Right lobe of liver (tissue), 6 donors: ENCODE measurements at regions not wholly inside any gene's neighbourhood (a gene's known extent, or its start where the extent isn't known, plus 50 kb on each side); places are given as distances from the start of the nearest gene placed in this dataset.
A peak's percentile ranks its signal among the peaks of the same experiment; 100 is the strongest.
"Not testable (repeated sequence)": the region's sequence is repeated elsewhere in the genome, so short reads cannot be mapped to it uniquely, and the experiment has no call there.

Experiments
- ATAC-seq, 4 donors: fragments of 200-7000 bp; cut with Tn5 transposase; one replicate each; pipeline ENCODE4 v1.9.1; 2020; ENCODE audit warnings: mild to moderate bottlenecking in 4 of 4, moderate library complexity in 4 of 4
- DNase-seq, 3 donors: peaks; one replicate each; pipeline ENCODE4 v3.0.0-alpha.2; 2020
- H3K27ac ChIP-seq, 3 donors: fragments of 200-600 bp; one replicate each; pipeline ENCODE4 v1.8.0; 2022
- H3K27me3 ChIP-seq, 2 donors: fragments of 200-600 bp; one replicate each; pipeline ENCODE4 v1.8.0; 2022
- H3K36me3 ChIP-seq, 4 donors: fragments of 200-600 bp; sonication (generic) in 1 of 4; one replicate each; pipeline versions ENCODE4 v1.5.1 to v1.8.0; 2017 to 2022; ENCODE audit warnings: control low read depth in 1 of 4
- H3K4me1 ChIP-seq, 4 donors: fragments of 200-600 bp; sonication (generic) in 1 of 4; one replicate each; pipeline versions ENCODE4 v1.5.1 to v1.8.0; 2017 to 2022; ENCODE audit warnings: control low read depth in 1 of 4
- H3K4me3 ChIP-seq, 3 donors: fragments of 200-600 bp; one replicate each; pipeline ENCODE4 v1.8.0; 2022
- H3K9me3 ChIP-seq, 4 donors: fragments of 200-600 bp; sonication (generic) in 1 of 4; one replicate each; pipeline versions ENCODE4 v1.5.1 to v1.8.0; 2017 to 2022; ENCODE audit warnings: control low read depth in 1 of 4
- CTCF ChIP-seq, 4 donors: fragments of 200-600 bp in 3 of 4; fragments of 450-650 bp in 1 of 4; IDR thresholded peaks; one replicate each; pipeline versions ENCODE4 v1.5.1 to v1.8.0; 2016 to 2022; ENCODE audit warnings: antibody characterized with exemption in 4 of 4, mild to moderate bottlenecking in 2 of 4
- POLR2A ChIP-seq: fragments of 450-650 bp; IDR thresholded peaks from one replicate; pipeline ENCODE4 v1.6.1; 2017; ENCODE audit warnings: antibody characterized with exemption, mild to moderate bottlenecking
- WGBS: methylation state at CpG from one replicate; pipeline ENCODE4 v1.1.6; 2018; ENCODE audit warnings: low coverage, low lambda C conversion rate; ENCODE audit not compliant: insufficient coverage; ENCODE audit errors: missing lambda C conversion rate; 5-methylcytosine and 5-hydroxymethylcytosine counted together
- intact Hi-C, 2 donors: fragments of 100-400 bp; cut with DNase I; formaldehyde crosslinking; loops; one replicate each; pipeline versions ENCODE4 v1.11.2 to v1.14.1; 2022
- donor health status: DM: no; HTN: yes; CAD: no.
- donor health status: DM: no; HTN: no; CAD: no.
- donor health status: DM: no; HTN: no; CAD: no.
- donor health status: DM: no; HTN: yes; CAD: no.
- donor health status: DM: no; HTN: yes; CAD: no.

DNA sequence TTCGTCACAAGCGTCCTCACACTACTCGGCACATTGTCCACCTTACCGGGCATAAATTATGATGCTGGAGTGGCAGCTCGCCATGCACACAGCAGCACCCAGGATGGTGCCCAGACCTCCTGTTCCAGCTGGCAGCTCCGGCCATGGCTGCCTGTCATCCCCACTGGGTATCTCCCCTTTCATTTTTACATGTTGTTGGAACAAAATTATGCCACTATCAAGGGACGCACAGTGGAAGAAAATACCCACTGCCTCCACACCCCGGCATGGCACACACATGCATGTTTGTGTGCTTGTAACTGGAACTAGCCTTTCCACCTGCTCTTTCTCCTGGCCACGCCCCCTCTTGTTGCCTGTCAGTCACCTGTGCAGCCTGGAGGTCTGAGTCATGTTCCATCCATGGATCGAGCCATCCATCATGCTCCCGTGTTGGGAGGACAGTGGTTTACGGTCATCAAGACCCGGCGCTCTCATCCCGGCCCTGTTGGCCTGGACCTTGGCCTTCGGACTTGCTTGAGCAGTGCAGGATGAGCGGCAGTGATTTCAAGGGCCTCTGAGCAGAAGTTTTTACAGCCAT, 1069.6 kb downstream of the BRD1 start:
- WGBS: 72% methylated on average over 4 of the region's 17 CpGs

DNA sequence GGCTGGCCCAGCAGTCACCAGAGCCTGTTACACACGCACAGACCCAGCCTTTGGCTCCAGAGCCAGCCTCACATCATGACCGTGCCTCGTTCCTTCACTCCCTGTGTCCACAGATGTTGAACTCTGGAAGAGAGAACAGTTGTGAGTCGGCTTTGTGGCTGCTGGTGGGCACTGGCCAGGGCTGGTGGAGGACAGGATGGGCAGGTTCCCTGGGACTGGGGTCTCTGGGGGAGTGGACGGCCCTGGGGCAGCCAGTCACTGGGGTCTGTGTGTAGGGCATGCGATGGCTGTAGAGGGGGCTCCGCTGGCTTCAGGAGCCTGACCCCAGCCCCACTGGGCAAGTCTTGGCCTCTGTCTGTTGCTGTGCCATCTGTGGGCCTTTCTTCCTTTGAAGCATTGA, 1070.1 kb downstream of the BRD1 start:
- Histone ChIP-seq H3K4me3 (no peak overlapping the region), H3K4me1 (no peaks in the 10 kb centered on the region), H3K9me3 (no peaks in the 10 kb centered on the region), H3K27me3 (no peaks in the 10 kb centered on the region), H3K27ac (no peak overlapping the region), H3K36me3 (no peaks in the 10 kb centered on the region)
- no peak for TF ChIP-seq POLR2A
- no peak for TF ChIP-seq CTCF (IDR thresholded peaks at IDR 0.05)
- peak in 2 of 3 donors; percentile 21 to 35 for DNase-seq
- intact Hi-C loops: no loop called here
- no peak for ATAC-seq
- WGBS: 50% methylated on average over 1 of the region's 7 CpGs

More for the DNA sequence above, 1069.6 kb downstream of the BRD1 start:
- no peaks in the 10 kb centered on the region for H3K4me1 ChIP-seq
- no peak for ATAC-seq
- no peaks in the 10 kb centered on the region for H3K27me3 ChIP-seq
- TF ChIP-seq POLR2A (no peak), CTCF (IDR thresholded peaks at IDR 0.05) (no peak)
- intact Hi-C loops: no loop called here
- no peak overlapping the region for H3K4me3 ChIP-seq
- DNase-seq: peak in 2 of 3 donors; percentile 28 to 35
- H3K27ac ChIP-seq: no peak overlapping the region
- H3K9me3 ChIP-seq: no peaks in the 10 kb centered on the region
- H3K36me3 ChIP-seq: no peaks in the 10 kb centered on the region

- H3K36me3 ChIP-seq, DNase-seq, intact Hi-C loops, H3K27me3 ChIP-seq, H3K27ac ChIP-seq, H3K9me3 ChIP-seq, ATAC-seq, H3K4me3 ChIP-seq, H3K4me1 ChIP-seq: not testable (repeated sequence)
- WGBS: 17% methylated on average over 1 of the region's 1 CpG
Observed at GRCh38 chr22:48757135-48757534, 1070.5 kb downstream of the BRD1 start.

- Histone ChIP-seq H3K27me3 (no peaks in the 10 kb centered on the region), H3K36me3 (no peaks in the 10 kb centered on the region), H3K9me3 (no peaks in the 10 kb centered on the region), H3K27ac (no peak overlapping the region), H3K4me3 (no peak overlapping the region), H3K4me1 (no peaks in the 10 kb centered on the region)
- no peak for ATAC-seq
- peak in 2 of 3 donors; percentile 39 to 40 for DNase-seq
- WGBS: 62% methylated on average over 19 of the region's 32 CpGs
- TF ChIP-seq CTCF (IDR thresholded peaks at IDR 0.05) (no peak), POLR2A (no peak)
- intact Hi-C loops: no loop called here
Observed at GRCh38 chr22:48756146-48757111, 1071.2 kb downstream of the BRD1 start.
